ENCODE measurements at regions not wholly inside any gene's neighbourhood (a gene's known extent, or its start where the extent isn't known, plus 50 kb on each side); places are given as distances from the start of the nearest gene placed in this dataset.

GRCh38 chr4:13268165-13268564 is 216.0 kb downstream of the RAB28 start:
- intact Hi-C loops (cut with micrococcal nuclease): no loop called here
- Histone ChIP-seq H3K4me1 (ENCODE audit: control insufficient read depth, insufficient read depth, low read length) (no peaks in the 10 kb centered on the region), H3K79me1 (ENCODE audit: low read depth in 1 of 2, low read length in 2 of 2) (no peaks in the 10 kb centered on the region), H3K4me2 (ENCODE audit: low read depth, low read length) (no peak overlapping the region), H2BK5ac (ENCODE audit: low read depth, low read length, poor library complexity, severe bottlenecking) (no peak overlapping the region), H3K23ac (ENCODE audit: low read depth, low read length) (no peak overlapping the region), H3K27me3 (ENCODE audit: control insufficient read depth, insufficient read depth, low read length) (no peaks in the 10 kb centered on the region), H3K18ac (ENCODE audit: low read depth, low read length) (no peak overlapping the region), H3K9ac (ENCODE audit: low read depth, low read length) (no peak overlapping the region), H3K27ac (ENCODE audit: insufficient read depth, low read length) (no peak overlapping the region), H2AK9ac (replicated peaks; ENCODE audit: low read depth, low read length, poor library complexity) (no peak overlapping the region), H4K5ac (ENCODE audit: low read depth, low read length) (no peak overlapping the region), H3K4ac (ENCODE audit: low read depth, low read length) (no peak overlapping the region), H2AK5ac (ENCODE audit: low read depth, low read length) (no peak overlapping the region), H4K20me1 (ENCODE audit: insufficient read depth, low read length) (no peaks in the 10 kb centered on the region), H3K4me3 (ENCODE audit: insufficient read depth, low read depth, low read length) (no peak overlapping the region), H3K56ac (ENCODE audit: extremely low read depth, insufficient read depth, low read length) (no peak overlapping the region), H2BK15ac (ENCODE audit: low read depth, low read length) (no peak overlapping the region), H4K91ac (ENCODE audit: insufficient read depth, low read depth, low read length) (no peak overlapping the region), H3K36me3 (ENCODE audit: control insufficient read depth, insufficient read depth, low read length) (no peaks in the 10 kb centered on the region), H3K14ac (replicated peaks; ENCODE audit: low read depth, low read length) (no peak overlapping the region), H2BK120ac (ENCODE audit: low read depth, low read length) (no peak overlapping the region), H2AFZ (replicated peaks; ENCODE audit: low read length, poor library complexity) (no peak overlapping the region), H3K9me1 (ENCODE audit: insufficient read depth, low read length) (no peaks in the 10 kb centered on the region), H2BK20ac (ENCODE audit: low read depth, low read length) (no peak overlapping the region), H4K8ac (ENCODE audit: low read depth in 2 of 2, low read length in 2 of 2) (no peak overlapping the region), H3K9me3 (ENCODE audit: control insufficient read depth, insufficient read depth, low read length) (peaks cover 2% of the 10 kb centered on the region; the same call in 1 of the 2 replicates)
- in situ Hi-C loops (cut with MboI; ENCODE audit: low sequenced_read_pairs): no loop called here
- no TSS peak for BruUV-seq (replicated peaks)
- 43% methylated on average over 1 of the region's 4 CpGs; no CpG with 5 or more reads in 1 of the 2 experiments for WGBS, 2 experiments (ENCODE audit: extremely low coverage in 2 of 2, insufficient read length in 1 of 2)
- dilution Hi-C loops (cut with HindIII; ENCODE audit: low sequenced_read_pairs, unreplicated experiment): no loop called here
- ChIA-PET CTCF (no interaction called here), POLR2A (ENCODE audit: unreplicated experiment) (no interaction called here)
- ATAC-seq (ENCODE audit: low read depth) (no peak), DNase-seq (no peak)
- TF ChIP-seq CTCF (conservative IDR thresholded peaks at IDR 0.05; ENCODE audit: low read depth, low read length): no peak
- no peak for TF ChIP-seq RAD21 (IDR thresholded peaks at IDR 0.05; ENCODE audit: low read length)
- TF ChIP-seq RCOR1 (IDR thresholded peaks at IDR 0.05; ENCODE audit: insufficient replicate concordance, low read length): no peak
- TF ChIP-seq BHLHE40 (IDR thresholded peaks at IDR 0.05; ENCODE audit: low read depth, low read length): no peak
- TF ChIP-seq USF2 (IDR thresholded peaks at IDR 0.05; ENCODE audit: low read depth, low read length): no peak
